CMK (cell line): ENCODE measurements at regions not wholly inside any gene's neighbourhood (a gene's known extent, or its start where the extent isn't known, plus 50 kb on each side); places are given as distances from the start of the nearest gene placed in this dataset.
"Not testable (repeated sequence)": the region's sequence is repeated elsewhere in the genome, so short reads cannot be mapped to it uniquely, and the experiment has no call there.

Experiments
- DNase-seq: peaks from one replicate; pipeline ENCODE4 v3.0.0-alpha.2; 2010; ENCODE audit warnings: low read depth

GRCh38 chr4:137861682-137862081 lies 329.4 kb upstream of the PCDH18 start:
- no peak for DNase-seq

GRCh38 chr4:137853424-137853823 lies 321.1 kb upstream of the PCDH18 start:
- DNase-seq: no peak

GRCh38 chr4:137852326-137852725 lies 320.0 kb upstream of the PCDH18 start:
- DNase-seq: no peak

GRCh38 chr4:137851435-137851834 lies 319.1 kb upstream of the PCDH18 start:
- DNase-seq: no peak

GRCh38 chr4:137827945-137828344 lies 295.7 kb upstream of the PCDH18 start:
- not testable (repeated sequence) for DNase-seq

GRCh38 chr4:137825505-137825904 lies 293.2 kb upstream of the PCDH18 start:
- no peak for DNase-seq

GRCh38 chr4:137823007-137823406 lies 290.7 kb upstream of the PCDH18 start:
- no peak for DNase-seq

- no peak for DNase-seq
These were observed 287.7 kb upstream of the PCDH18 start for GRCh38 chr4:137819964-137820383.

GRCh38 chr4:137812258-137812657 lies 280.0 kb upstream of the PCDH18 start:
- DNase-seq: no peak

- no peak for DNase-seq
These were observed 274.1 kb upstream of the PCDH18 start for GRCh38 chr4:137806420-137806819.

GRCh38 chr4:137804906-137805495 lies 272.7 kb upstream of the PCDH18 start:
- DNase-seq: no peak

- no peak for DNase-seq
These were observed 268.6 kb upstream of the PCDH18 start for GRCh38 chr4:137800861-137801260.

GRCh38 chr4:137794764-137795254 lies 262.5 kb upstream of the PCDH18 start:
- no peak for DNase-seq

GRCh38 chr4:137789263-137789662 lies 257.0 kb upstream of the PCDH18 start:
- DNase-seq: not testable (repeated sequence)

GRCh38 chr4:137783923-137784322 lies 251.6 kb upstream of the PCDH18 start:
- DNase-seq: not testable (repeated sequence)

GRCh38 chr4:137775701-137776100 lies 243.4 kb upstream of the PCDH18 start:
- DNase-seq: no peak

GRCh38 chr4:137774501-137774900 lies 242.2 kb upstream of the PCDH18 start:
- no peak for DNase-seq

GRCh38 chr4:137768881-137769280 lies 236.6 kb upstream of the PCDH18 start:
- no peak for DNase-seq

GRCh38 chr4:137768196-137768595 lies 235.9 kb upstream of the PCDH18 start:
- DNase-seq: no peak

- DNase-seq: no peak
These were observed 230.3 kb upstream of the PCDH18 start for GRCh38 chr4:137762591-137762990.

GRCh38 chr4:137754652-137755471 lies 222.6 kb upstream of the PCDH18 start:
- no peak for DNase-seq

GRCh38 chr4:137749466-137749865 lies 217.2 kb upstream of the PCDH18 start:
- DNase-seq: no peak

GRCh38 chr4:137748616-137749015 lies 216.3 kb upstream of the PCDH18 start:
- DNase-seq: no peak
